Effector memory CD8-positive, alpha-beta T cell (primary cell): ENCODE measurements at regions not wholly inside any gene's neighbourhood (a gene's known extent, or its start where the extent isn't known, plus 50 kb on each side); places are given as distances from the start of the nearest gene placed in this dataset.
"Not testable (repeated sequence)": the region's sequence is repeated elsewhere in the genome, so short reads cannot be mapped to it uniquely, and the experiment has no call there.

Experiments used
- ATAC-seq: fragments of 150-1000 bp; cut with Tn5 transposase; replicated peaks from 2 replicates; pipeline ENCODE4 v1.10.0; 2021; ENCODE audit warnings: mild to moderate bottlenecking, moderate library complexity
- DNase-seq, 3 experiments: peaks; one replicate each; pipeline ENCODE4 v3.0.0; 2021
- H3K27ac Mint-ChIP-seq, 2 donors: one replicate each; pipeline ENCODE4 v1.8.0; 2022; ENCODE audit warnings: mild to moderate bottlenecking in 2 of 2, mixed read lengths in 2 of 2, moderate library complexity in 2 of 2
- H3K27me3 Mint-ChIP-seq, 2 donors: one replicate each; pipeline ENCODE4 v1.8.0; 2022; ENCODE audit warnings: mixed read lengths in 2 of 2
- H3K36me3 Mint-ChIP-seq: one replicate; pipeline ENCODE4 v1.8.0; 2022; ENCODE audit warnings: mild to moderate bottlenecking, moderate library complexity, mixed read lengths; ENCODE audit not compliant: insufficient read depth
- H3K4me1 Mint-ChIP-seq, 2 donors: one replicate each; pipeline ENCODE4 v1.8.0; 2022; ENCODE audit warnings: low read depth in 2 of 2, mixed read lengths in 2 of 2
- H3K4me3 Mint-ChIP-seq, 2 donors: one replicate each; pipeline ENCODE4 v1.8.0; 2022; ENCODE audit warnings: mild to moderate bottlenecking in 2 of 2, mixed read lengths in 2 of 2, moderate library complexity in 2 of 2
- H3K9me3 Mint-ChIP-seq, 2 donors: one replicate each; pipeline ENCODE4 v1.8.0; 2022; ENCODE audit warnings: mixed read lengths in 2 of 2

DNA sequence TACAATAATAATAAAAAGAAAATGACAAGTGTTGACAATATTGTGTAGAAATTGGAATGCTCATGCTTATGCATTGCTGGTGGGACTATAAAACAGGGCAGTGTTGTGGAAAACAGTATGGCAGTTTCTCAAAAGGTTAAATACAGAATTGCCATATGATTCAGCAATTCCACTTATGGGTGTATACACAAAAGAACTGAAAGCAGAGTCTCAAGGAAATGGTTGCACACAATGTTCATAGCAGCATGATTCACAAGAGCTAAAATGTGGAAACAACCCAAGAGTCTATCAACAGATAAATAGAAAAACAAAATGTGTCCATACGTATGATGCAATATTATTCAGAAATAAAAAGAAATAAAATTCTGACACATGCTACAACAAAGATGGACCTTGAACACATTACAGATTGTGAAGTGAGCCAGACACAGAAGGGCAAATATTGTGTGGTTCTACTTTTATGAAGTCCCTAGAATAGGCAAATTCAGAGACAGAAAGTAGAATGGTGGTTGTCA lies 64.8 kb upstream of the GRM8 start:
- H3K27me3 Mint-ChIP-seq = peaks cover 36 to 61% of the 10 kb centered on the region in 2 donors
- no peak for DNase-seq
- no peaks in the 10 kb centered on the region for H3K36me3 Mint-ChIP-seq
- no peak overlapping the region for H3K4me3 Mint-ChIP-seq
- no peaks in the 10 kb centered on the region for H3K9me3 Mint-ChIP-seq
- no peak overlapping the region for H3K27ac Mint-ChIP-seq
- ATAC-seq = no peak
- H3K4me1 Mint-ChIP-seq = peaks cover 0 to 3% of the 10 kb centered on the region in 2 donors

DNA sequence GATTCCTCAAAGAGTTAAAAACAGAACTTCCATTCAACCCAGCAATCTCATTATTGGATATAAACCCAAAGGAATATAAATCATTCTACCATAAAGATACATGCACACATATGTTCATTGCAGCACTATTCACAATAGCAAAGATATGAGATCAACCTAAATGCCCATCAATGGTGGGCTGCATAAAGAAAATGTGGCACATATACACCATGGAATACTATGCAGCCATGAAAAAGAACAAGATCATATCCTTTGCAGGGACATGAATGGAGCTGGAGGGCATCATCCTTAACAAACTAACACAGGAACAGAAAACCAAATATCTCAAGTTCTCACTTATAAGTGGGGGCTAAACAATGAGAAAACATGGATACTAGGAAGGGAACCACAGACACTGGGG lies 64.1 kb upstream of the GRM8 start:
- H3K4me3 Mint-ChIP-seq, H3K36me3 Mint-ChIP-seq, ATAC-seq, H3K4me1 Mint-ChIP-seq, H3K9me3 Mint-ChIP-seq, DNase-seq, H3K27ac Mint-ChIP-seq: not testable (repeated sequence)
- peaks cover 43 to 64% of the 10 kb centered on the region in 2 donors for H3K27me3 Mint-ChIP-seq

DNA sequence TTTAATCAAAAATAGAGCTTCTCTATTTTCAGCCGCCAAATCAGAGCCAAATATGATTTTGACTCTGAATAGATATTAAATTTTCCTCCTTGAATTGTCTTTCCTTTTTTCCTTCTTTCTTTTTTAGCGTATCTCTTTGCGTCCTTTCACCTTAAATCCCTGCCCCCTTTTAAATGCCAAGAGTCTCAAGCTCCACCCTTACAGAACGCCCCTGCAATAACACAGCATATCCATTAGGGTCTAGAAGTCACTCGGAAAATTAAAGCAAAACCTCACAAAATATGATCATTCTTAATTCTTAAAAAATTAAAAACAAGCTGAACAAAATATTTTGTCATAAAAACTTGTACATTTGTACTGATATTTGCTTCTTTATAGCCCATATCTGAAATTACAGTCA lies 51.3 kb upstream of the GRM8 start:
- no peaks in the 10 kb centered on the region for H3K9me3 Mint-ChIP-seq
- H3K4me1 Mint-ChIP-seq = no peaks in the 10 kb centered on the region
- H3K27ac Mint-ChIP-seq = no peak overlapping the region
- no peak overlapping the region for H3K4me3 Mint-ChIP-seq
- H3K27me3 Mint-ChIP-seq = peaks cover 36 to 45% of the 10 kb centered on the region in 2 donors
- DNase-seq (no peak), ATAC-seq (no peak)
- no peaks in the 10 kb centered on the region for H3K36me3 Mint-ChIP-seq

DNA sequence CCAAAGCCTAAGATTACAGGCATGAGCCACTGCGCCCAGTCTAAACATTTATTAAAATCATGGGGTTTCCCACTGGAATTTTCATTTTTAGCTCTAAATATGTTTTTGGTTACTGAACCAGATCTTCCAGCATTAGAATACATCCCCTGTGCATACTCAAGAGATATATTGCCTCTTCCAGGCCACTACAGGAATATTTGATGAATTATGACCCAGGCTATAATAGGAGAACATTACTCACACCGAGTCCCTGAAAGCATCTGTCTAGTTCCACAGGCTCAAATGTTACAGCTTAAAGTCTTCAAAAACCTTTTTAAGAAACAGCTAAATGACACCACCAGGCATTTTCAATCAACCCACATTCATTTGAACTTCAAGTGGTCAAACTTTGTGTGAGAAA lies 50.4 kb upstream of the GRM8 start:
- H3K4me1 Mint-ChIP-seq = no peaks in the 10 kb centered on the region

More for the DNA sequence above, 50.4 kb upstream of the GRM8 start:
- no peak overlapping the region for H3K4me3 Mint-ChIP-seq
- H3K27me3 Mint-ChIP-seq = peaks cover 44 to 49% of the 10 kb centered on the region in 2 donors
- H3K27ac Mint-ChIP-seq = no peak overlapping the region
- DNase-seq (no peak), ATAC-seq (no peak)
- H3K36me3 Mint-ChIP-seq = no peaks in the 10 kb centered on the region
- no peaks in the 10 kb centered on the region for H3K9me3 Mint-ChIP-seq
